ENCODE measurements at regions not wholly inside any gene's neighbourhood (a gene's known extent, or its start where the extent isn't known, plus 50 kb on each side); places are given as distances from the start of the nearest gene placed in this dataset.

DNA sequence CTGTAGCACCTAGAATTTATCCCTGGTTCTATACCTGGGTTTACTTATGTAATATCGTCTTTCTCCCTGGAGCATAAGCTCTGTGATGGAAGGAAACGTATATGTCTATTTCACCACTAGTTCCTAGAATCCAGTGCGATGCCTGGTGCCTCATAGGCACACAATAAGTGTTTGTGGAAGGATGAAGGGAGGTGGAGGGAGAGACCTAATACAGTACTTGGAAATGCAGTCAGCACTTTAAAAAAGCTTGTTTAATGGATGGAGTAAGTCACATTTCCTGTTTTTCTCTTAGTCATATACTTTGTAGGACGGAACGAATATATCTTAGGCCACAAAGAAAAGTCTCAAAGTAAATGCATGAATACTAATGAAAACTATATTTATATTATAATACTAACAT lies 186.5 kb upstream of the HMGA2 start:
- DNase-seq (ENCODE audit: low read depth), result peak; percentile 41
- no peak overlapping the region for H3K4me3 ChIP-seq (ENCODE audit: low read depth, low read length)
- TF ChIP-seq, protein P1, sequence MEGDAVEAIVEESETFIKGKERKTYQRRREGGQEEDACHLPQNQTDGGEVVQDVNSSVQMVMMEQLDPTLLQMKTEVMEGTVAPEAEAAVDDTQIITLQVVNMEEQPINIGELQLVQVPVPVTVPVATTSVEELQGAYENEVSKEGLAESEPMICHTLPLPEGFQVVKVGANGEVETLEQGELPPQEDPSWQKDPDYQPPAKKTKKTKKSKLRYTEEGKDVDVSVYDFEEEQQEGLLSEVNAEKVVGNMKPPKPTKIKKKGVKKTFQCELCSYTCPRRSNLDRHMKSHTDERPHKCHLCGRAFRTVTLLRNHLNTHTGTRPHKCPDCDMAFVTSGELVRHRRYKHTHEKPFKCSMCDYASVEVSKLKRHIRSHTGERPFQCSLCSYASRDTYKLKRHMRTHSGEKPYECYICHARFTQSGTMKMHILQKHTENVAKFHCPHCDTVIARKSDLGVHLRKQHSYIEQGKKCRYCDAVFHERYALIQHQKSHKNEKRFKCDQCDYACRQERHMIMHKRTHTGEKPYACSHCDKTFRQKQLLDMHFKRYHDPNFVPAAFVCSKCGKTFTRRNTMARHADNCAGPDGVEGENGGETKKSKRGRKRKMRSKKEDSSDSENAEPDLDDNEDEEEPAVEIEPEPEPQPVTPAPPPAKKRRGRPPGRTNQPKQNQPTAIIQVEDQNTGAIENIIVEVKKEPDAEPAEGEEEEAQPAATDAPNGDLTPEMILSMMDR (conservative IDR thresholded peaks at IDR 0.05; ENCODE audit: low read depth, low read length), result no peak

DNA sequence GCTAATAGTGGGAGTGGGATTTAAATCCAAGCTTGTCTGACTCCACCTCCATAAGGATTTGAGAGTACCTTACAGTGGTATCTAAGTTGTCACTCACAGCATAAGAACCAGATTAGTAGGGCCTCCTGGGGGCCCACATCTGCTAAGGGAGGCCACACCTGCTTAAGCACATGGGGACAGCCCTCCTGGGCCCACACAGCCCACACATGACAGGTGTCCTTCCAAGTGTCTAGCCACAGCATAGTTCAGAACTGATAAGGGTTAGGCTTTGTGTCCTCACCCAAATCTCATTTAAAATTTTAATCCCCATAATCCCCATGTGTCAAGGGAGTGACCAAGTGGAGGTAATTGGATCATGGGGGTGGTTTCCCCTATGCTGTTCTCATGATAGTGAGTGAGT lies 186.0 kb upstream of the HMGA2 start:
- DNase-seq (ENCODE audit: low read depth), result no peak
- TF ChIP-seq, protein P1 (conservative IDR thresholded peaks at IDR 0.05; ENCODE audit: low read depth, low read length), result no peak
- H3K4me3 ChIP-seq (ENCODE audit: low read depth, low read length), result no peak overlapping the region

DNA sequence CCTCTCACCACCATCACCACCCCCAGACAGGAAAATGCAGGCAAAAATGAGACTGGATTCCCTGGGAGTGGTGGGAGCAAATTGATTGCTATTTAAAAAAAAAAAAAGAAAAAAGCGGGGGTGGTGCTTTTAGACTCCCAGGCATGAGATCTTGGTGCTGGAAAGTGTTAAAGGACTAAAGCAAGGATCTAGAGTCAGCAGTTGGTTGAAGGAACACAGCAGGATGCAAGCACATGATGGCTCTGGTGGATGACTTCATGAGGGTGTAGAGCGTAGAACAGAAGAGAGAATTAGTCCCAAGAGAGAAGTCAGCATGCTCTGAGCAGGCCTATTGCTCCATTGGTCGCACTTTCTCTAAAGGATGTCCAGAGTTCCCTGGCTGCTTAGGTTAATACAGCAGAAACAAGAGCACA lies 183.8 kb upstream of the HMGA2 start:
- DNase-seq (ENCODE audit: low read depth), result peak; percentile 99
- no peak overlapping the region for H3K4me3 ChIP-seq (ENCODE audit: low read depth, low read length)
- TF ChIP-seq, protein P1 (conservative IDR thresholded peaks at IDR 0.05; ENCODE audit: low read depth, low read length), result no peak

DNA sequence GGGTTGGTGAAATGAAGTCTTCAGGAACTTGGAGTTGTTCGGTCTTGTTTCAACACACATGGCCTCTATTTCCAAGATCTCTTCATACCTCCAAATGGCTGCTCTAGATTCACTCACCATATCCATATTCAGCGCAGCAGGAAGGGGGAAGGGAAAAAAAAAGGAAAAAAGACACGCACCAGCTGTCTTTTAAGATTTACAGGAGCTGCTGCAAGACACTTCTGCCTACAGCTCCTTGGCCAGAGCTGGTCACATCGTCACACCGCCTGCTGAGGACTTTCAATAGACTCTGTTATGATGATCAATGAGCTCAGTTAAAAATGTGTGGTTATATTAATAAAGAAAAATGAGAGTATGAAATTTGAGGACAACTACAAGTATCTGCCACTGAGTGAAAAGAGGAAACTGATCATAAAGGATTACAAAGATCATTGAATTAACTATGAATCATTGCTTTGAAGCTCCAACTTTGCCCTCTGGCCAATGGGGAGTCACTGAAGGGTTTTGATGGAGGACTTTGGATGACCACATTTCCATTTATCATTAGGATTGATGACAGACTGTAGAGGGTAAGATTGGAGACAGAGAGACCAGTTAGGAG lies 182.1 kb upstream of the HMGA2 start:
- TF ChIP-seq, protein P1 (conservative IDR thresholded peaks at IDR 0.05; ENCODE audit: low read depth, low read length), result no peak
- no peak overlapping the region for H3K4me3 ChIP-seq (ENCODE audit: low read depth, low read length)
- no peak for DNase-seq (ENCODE audit: low read depth)

DNA sequence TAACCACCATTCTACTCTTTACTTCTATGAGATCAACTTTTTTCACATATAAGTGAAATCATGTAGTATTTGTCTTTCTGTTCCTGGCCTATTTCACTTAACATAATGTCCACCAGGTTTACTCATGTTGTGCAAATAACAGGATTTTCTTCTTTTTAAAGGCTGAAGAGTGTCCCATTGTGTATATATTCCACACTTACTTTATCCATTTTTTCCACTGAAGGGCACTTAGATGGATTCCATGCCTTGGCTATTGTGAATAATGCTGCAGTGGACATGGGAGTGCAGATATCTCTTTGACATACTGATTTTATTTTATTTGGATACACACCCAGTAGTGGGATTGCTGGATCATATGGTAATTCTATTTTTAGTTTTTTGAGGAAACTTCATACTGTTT lies 181.1 kb upstream of the HMGA2 start:
- H3K4me3 ChIP-seq (ENCODE audit: low read depth, low read length), result no peak overlapping the region
- TF ChIP-seq, protein P1 (conservative IDR thresholded peaks at IDR 0.05; ENCODE audit: low read depth, low read length), result no peak
- no peak for DNase-seq (ENCODE audit: low read depth)

DNA sequence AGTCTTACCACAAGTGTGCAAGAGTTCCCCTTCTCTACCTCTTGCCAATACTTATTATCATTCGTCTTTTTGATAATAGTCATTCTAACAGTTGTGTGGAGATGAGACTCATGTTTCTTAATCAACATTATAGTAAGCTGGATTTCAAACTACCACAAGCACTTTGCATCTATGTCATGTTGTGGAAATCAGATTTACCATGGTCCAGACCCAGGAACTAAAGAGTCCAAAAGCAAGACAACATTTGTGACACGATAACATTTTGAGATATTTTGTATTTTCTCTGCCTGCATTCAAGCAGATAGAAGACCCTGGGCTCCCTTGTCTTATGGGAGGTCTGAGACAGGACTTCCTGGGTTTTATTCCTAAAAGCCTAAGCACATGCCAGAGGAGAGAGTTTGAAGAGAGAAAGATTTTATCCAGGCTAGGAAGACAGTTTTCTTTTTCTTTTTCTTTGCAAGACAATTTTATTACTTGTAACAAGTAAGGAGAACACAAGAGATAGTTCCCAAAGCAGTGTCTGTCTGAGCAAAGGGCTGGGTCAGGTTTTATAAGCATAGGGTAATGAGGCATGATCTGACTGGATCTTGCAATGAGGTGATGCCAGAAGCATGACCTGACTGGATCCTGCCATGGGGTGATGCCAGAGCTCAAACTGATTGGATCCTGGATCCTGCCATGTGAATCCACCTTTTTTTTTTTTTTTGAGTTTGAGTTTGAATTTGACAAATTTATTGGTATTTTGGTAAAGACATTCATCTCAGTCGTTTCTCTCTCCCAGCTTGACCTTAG lies 180.5 kb upstream of the HMGA2 start:
- peak; percentile 27 for DNase-seq (ENCODE audit: low read depth)
- H3K4me3 ChIP-seq (ENCODE audit: low read depth, low read length), result no peak overlapping the region
- TF ChIP-seq, protein P1 (conservative IDR thresholded peaks at IDR 0.05; ENCODE audit: low read depth, low read length), result no peak
